ENCODE measurements at regions not wholly inside any gene's neighbourhood (a gene's known extent, or its start where the extent isn't known, plus 50 kb on each side); places are given as distances from the start of the nearest gene placed in this dataset.

- DNase-seq (ENCODE audit: low spot score): no peak
These were observed 239.9 kb downstream of the ZNF516 start for GRCh38 chr18:76255070-76255683.

GRCh38 chr18:76252880-76253279 is 242.2 kb downstream of the ZNF516 start:
- peak; percentile 9 for DNase-seq (ENCODE audit: low spot score)

GRCh38 chr18:76252139-76252538 is 242.9 kb downstream of the ZNF516 start:
- no peak for DNase-seq (ENCODE audit: low spot score)

GRCh38 chr18:76251691-76252090 is 243.4 kb downstream of the ZNF516 start:
- no peak for DNase-seq (ENCODE audit: low spot score)

GRCh38 chr18:76246590-76246989 is 248.5 kb downstream of the ZNF516 start:
- no peak for DNase-seq (ENCODE audit: low spot score)

GRCh38 chr18:76234676-76235060 is 260.4 kb downstream of the ZNF516 start:
- no peak for DNase-seq (ENCODE audit: low spot score)

- no peak for DNase-seq (ENCODE audit: low spot score)
These were observed 261.0 kb downstream of the ZNF516 start for GRCh38 chr18:76233876-76234675.

GRCh38 chr18:76233406-76233805 is 261.6 kb downstream of the ZNF516 start:
- no peak for DNase-seq (ENCODE audit: low spot score)

- no peak for DNase-seq (ENCODE audit: low spot score)
These were observed 262.3 kb downstream of the ZNF516 start for GRCh38 chr18:76232779-76233178.

- no peak for DNase-seq (ENCODE audit: low spot score)
These were observed 263.0 kb downstream of the ZNF516 start for GRCh38 chr18:76232010-76232409.

- no peak for DNase-seq (ENCODE audit: low spot score)
These were observed 263.6 kb downstream of the ZNF516 start for GRCh38 chr18:76231402-76231801.

GRCh38 chr18:76230791-76231190 is 264.3 kb downstream of the ZNF516 start:
- DNase-seq (ENCODE audit: low spot score): no peak

GRCh38 chr18:76228716-76229115 is 266.3 kb downstream of the ZNF516 start:
- DNase-seq (ENCODE audit: low spot score): no peak

- DNase-seq (ENCODE audit: low spot score): no peak
These were observed 267.3 kb downstream of the ZNF516 start for GRCh38 chr18:76227759-76228158.

GRCh38 chr18:76223403-76223802 is 271.6 kb downstream of the ZNF516 start:
- DNase-seq (ENCODE audit: low spot score): no peak

- no peak for DNase-seq (ENCODE audit: low spot score)
These were observed 276.0 kb downstream of the ZNF516 start for GRCh38 chr18:76219023-76219422.

- DNase-seq (ENCODE audit: low spot score): no peak
These were observed 278.9 kb downstream of the ZNF516 start for GRCh38 chr18:76216096-76216495.

- no peak for DNase-seq (ENCODE audit: low spot score)
These were observed 281.1 kb downstream of the ZNF516 start for GRCh38 chr18:76213991-76214390.

- DNase-seq (ENCODE audit: low spot score): no peak
These were observed 282.1 kb downstream of the ZNF516 start for GRCh38 chr18:76212960-76213359.

- peak; percentile 7 for DNase-seq (ENCODE audit: low spot score)
These were observed 285.4 kb downstream of the ZNF516 start for GRCh38 chr18:76209597-76209996.

GRCh38 chr18:76208678-76209306 is 286.2 kb downstream of the ZNF516 start:
- no peak for DNase-seq (ENCODE audit: low spot score)

GRCh38 chr18:76205906-76206305 is 289.1 kb downstream of the ZNF516 start:
- no peak for DNase-seq (ENCODE audit: low spot score)

- DNase-seq (ENCODE audit: low spot score): no peak
These were observed 291.5 kb downstream of the ZNF516 start for GRCh38 chr18:76203552-76203951.
